ENCODE measurements at regions not wholly inside any gene's neighbourhood (a gene's known extent, or its start where the extent isn't known, plus 50 kb on each side); places are given as distances from the start of the nearest gene placed in this dataset.
"Not testable (repeated sequence)": the region's sequence is repeated elsewhere in the genome, so short reads cannot be mapped to it uniquely, and the experiment has no call there.

DNA sequence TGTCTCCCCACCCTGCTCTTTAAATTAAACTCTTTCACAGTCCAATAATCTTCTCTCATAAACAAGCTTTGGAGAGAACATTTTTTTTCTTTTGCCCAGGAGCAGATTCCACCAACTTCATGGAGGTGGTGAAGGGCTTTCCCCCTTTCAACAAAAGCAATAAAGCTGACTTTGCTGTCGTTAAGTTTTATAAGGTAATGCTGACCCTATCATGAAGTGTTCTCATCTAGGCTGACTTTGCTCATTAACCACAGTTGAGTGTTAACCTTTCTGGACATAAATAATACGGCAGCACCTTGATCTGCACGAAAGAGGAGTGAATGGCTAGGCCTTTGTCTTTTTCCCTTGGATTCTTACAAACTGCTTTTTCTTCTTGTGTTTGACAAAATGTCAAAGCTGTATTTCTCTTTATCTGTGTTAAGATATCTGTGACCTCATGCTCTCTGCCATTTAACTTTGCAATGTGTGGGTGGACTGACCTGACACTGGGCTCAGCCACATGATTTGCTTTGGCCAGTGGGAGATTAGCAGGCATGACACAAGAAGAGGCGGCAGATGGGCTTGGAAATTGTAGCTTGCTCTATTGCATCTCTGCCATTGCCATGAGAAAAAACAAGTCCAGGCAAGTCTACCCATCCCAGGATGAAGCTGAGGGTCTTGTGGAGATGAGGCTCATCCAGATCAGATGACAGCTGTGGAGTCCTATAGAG lies 470.9 kb upstream of the CCDC196 start:
- no peak for DNase-seq (ENCODE audit: low read depth)

DNA sequence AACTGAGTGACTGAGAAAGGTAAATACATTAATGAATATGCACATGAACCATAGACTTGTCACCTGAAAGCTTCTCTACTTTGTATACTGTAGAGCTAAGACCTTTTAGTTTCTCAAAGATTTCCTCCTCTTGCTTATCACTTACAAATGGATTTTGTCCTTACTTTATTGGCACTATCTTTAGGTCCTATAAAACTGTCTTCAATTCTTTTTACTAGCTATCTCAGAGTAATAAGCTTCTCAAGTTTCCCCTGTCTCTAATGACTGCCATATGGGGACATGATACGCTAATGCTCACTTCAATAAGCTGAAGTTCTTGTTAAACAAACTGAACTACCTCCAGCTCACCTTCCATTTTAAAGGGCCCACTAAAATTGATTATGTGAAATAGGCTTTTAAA lies 468.2 kb upstream of the CCDC196 start:
- DNase-seq (ENCODE audit: low read depth), result no peak

DNA sequence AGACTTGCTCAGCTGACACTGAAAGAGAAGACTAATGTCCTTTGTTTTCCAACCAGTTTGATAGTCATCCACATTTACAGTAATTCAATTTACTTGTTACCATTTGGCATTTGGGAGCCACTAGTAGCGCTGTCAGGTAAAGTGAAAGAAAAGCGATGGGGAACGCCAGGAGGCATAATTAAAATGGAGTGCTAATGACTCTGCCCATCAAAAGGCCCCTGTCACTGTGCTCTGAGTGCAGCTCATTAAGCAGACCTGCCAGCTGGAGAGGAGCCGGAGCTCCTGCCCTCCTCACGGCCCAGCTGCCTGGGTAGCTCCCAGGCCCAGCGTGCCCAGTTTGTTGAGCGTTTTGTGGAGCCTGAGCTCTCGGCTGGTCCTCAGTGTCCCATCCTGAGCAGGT lies 463.6 kb upstream of the CCDC196 start:
- DNase-seq (ENCODE audit: low read depth), result no peak

DNA sequence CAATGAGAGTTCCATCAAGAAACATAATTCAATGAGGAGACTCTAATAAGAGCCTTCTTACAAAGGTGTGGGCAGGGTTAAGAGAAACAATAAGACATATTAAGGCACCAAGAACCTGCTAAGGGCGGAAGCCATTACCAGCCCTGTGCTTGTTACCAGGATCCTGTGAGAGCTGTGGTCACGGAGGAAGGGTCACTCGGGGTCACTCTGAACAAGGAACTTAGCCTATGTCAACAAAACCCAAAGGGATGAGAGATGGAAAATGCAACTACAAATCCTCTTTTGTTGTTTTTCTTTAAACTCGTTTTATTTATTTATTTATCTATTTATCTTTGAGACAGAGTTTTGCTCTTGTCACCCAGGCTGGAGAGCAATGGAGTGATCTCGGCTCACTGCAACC lies 460.4 kb upstream of the CCDC196 start:
- DNase-seq (ENCODE audit: low read depth), result no peak

DNA sequence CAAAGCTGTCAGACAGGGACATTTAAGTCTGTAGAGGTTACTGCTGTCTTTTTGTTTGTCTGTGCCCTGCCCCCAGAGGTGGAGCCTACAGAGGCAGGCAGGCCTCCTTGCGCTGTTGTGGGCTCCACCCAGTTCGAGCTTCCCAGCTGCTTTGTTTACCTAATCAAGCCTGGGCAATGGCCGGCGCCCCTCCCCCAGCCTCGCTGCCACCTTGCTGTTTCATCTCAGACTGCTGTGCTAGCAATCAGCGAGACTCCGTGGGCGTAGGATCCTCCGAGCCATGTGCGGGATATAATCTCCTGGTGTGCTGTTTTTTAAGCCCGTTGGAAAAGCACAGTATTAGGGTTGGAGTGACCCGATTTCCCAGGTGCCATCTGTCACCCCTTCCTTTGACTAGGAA lies 454.2 kb upstream of the CCDC196 start:
- not testable (repeated sequence) for DNase-seq (ENCODE audit: low read depth)

DNA sequence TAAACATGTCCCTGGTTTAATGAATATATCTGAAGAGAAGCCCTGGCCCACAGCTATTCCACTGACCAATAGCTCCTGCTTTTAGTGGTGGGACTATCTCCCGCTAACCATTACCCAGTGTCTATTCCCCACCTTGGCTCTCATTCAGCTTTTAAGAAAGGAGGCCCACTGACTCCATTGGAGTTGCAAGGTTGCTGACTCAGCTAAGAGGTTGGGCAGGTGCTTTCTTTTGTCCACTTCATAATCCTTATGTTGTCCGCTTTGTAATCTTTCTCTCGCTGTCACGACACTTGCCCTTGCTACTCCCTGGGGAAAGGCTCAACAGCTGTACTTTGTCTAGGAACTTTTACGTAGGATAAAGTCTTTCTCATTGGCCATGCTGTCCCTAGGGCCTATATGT lies 453.4 kb upstream of the CCDC196 start:
- no peak for DNase-seq (ENCODE audit: low read depth)

DNA sequence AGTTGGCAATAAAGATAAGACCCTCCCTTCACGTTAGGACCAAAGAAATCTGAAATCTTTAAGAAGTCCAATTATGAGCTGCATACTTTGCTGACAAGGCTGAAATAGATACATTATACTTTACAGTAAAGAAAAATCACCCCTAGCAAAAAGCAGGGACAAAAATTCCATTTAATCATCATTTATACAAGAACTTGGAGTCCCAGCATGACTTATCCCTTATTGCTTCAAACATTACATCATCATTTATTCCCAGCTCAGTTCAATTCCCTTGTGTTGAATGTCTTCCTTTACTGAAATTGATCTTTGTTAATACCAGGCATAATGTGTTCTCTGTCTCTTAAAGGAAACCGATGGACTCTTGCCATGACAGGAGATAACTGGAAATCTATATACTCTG lies 449.6 kb upstream of the CCDC196 start:
- DNase-seq (ENCODE audit: low read depth), result no peak

DNA sequence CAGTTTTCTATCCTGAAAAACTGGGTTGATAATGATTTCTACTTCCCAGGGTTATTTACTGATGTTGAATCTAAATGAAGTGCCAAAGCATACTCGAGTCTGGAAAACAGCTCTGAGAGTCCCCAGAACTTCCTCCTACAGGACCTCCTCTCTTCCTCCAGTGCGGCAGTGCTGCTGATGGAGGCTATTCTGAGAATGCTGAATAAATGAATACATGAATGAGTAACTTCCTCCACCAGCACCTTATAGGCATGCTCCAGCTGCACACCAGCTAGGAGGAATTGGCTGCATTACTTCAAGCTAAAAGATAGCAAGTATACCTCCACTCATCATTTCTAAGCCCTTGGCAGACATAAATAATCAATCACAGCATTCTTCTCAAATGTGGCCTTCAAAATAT lies 448.8 kb upstream of the CCDC196 start:
- DNase-seq (ENCODE audit: low read depth), result no peak

DNA sequence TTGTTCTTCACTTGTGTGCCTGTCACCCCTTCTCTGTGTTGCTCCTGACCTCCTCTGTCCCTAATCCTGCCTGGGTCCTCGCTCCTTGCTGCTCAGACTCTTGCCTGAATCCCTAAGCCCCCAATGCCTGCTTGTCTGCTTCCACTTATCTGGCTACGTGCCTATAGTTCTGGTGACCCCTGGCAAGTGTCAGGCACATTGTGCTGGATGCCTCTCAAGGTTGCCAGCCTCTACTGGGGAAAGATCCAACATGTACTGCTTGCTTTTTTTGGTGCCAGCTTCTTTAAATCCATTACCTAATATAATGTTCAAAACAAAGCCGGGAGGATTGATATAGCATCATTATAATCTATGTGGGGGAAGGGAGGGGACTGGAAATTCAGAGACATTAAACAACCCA lies 448.0 kb upstream of the CCDC196 start:
- no peak for DNase-seq (ENCODE audit: low read depth)

DNA sequence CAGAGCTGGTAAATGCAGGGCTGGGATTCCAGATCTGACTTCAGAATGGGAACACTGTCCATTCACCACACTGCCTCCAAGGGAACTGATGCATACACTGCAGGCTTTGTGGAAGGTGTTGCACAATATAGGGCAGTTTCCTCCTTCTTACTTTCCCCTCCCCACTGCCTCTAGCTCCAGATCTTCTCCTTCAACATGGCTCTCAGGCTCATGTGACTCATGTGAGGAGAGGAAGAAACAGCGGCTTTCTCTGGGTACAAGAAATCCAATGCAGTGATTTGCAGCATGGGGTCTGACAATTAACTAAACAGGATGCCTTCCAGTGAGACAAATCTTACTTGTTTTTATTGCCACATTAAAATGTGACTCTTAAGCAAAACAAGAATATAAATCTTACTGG lies 447.6 kb upstream of the CCDC196 start:
- no peak for DNase-seq (ENCODE audit: low read depth)

DNA sequence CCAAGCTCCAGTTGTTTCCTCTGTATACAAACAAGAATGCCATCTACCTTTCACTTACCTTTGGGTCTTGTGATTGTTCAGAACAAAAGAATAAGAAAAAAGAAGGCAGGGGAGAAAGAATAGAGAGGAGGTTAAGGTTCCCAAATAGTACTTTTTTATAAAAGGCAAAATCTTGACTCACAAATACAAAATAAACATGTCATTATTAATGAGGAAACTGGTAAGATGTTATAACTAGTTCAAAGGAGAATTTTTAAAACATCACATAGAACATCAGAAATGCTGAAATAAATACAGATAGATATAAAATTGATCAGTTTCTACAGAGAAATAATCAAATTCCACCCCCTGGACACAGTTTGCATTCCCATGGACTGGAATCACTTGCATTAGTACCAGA lies 446.7 kb upstream of the CCDC196 start:
- no peak for DNase-seq (ENCODE audit: low read depth)

DNA sequence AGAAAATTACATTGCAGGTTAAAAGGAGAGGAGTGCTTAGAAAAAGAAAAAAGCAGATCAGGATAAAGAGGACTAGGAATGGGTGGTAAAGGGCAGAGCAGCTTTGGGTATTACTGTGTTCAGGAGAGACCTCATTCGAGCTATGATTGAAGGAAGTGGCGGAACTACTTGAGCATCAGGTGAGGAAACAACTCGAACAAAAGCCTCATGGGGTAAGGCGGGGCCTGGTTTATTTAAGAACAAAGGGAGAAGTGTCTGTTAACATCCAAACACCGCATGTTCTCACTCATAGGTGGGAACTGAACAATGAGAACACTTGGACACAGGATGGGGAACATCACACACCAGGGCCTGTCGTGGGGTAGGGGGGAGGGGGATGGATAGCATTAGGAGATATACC lies 444.6 kb upstream of the CCDC196 start:
- DNase-seq (ENCODE audit: low read depth), result no peak

DNA sequence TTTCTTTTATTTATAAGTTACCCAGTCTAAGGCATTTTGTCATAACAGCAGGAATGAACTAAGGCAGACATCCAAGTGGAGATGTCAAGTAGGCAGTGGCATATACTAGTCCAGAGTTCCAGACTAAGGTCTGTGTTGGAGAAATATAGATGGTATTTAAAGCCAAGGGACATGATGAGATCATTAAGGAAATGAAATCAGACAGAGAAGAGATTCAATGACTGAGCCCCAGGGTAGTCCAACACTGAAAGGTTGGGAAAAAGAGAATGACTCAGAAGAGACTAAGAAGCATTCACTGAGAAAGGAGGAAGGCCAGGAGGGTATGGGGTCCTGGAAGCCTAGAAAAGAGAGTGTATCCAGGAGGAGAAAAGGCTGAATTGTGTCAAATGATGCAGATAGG lies 442.2 kb upstream of the CCDC196 start:
- no peak for DNase-seq (ENCODE audit: low read depth)

DNA sequence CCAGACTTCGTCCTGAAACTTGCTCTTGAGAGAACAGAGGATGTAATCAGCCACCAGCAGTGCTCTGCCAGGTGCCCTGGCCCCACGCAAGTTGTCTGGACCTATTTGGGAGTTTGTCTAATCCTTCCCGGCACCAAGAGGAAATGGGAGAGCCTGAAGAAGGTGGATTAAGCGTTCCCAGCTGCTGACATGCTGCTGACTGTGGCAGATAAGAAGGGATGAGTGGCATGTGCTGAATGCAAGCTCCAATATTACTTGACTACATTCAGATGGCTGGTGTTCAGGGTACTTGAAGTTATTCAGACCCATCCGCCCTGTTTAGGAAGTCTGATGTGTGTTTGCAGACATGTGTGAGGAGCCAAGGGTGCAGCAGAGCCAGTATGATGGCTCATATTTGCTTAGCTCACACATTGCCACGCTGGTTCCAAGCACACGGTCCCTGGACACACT lies 440.6 kb upstream of the CCDC196 start:
- no peak for DNase-seq (ENCODE audit: low read depth)

DNA sequence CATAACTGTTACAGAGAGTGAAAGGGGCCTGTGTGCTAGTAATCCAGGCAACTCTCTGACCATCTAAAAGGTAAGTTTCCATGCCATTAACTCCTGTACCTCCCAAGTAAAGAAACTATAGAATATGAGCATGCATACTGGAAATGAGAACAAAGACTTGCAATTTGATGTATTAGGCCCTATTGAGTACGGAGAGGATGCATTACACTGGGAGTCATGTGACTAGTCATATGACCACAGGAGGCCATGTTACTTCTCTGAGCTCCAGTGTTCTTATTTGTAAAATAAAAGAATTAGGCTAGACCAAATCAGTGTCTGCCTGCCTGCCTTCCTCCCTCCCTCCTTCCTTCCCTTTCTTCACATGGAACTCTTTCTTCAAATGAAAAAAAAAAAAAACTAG lies 440.1 kb upstream of the CCDC196 start:
- DNase-seq (ENCODE audit: low read depth), result no peak

DNA sequence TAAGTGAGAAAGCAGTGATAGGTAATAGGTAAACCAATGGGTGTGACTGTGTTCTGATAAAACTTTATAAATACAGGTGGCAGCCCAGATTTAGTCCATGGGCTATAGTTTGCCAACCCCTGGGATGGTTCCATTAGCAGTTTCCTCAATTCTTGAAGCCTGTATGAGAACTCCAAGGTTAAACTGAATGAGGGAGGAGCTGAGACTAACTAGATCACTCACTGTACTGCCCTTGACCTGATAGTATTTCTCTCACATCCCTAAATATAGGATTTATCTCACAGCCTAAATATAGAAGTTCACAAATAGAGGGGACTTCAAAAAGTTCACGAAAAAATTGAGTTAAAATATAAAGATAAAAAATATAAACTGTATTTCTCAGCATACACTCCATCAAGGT lies 439.6 kb upstream of the CCDC196 start:
- DNase-seq (ENCODE audit: low read depth), result no peak

DNA sequence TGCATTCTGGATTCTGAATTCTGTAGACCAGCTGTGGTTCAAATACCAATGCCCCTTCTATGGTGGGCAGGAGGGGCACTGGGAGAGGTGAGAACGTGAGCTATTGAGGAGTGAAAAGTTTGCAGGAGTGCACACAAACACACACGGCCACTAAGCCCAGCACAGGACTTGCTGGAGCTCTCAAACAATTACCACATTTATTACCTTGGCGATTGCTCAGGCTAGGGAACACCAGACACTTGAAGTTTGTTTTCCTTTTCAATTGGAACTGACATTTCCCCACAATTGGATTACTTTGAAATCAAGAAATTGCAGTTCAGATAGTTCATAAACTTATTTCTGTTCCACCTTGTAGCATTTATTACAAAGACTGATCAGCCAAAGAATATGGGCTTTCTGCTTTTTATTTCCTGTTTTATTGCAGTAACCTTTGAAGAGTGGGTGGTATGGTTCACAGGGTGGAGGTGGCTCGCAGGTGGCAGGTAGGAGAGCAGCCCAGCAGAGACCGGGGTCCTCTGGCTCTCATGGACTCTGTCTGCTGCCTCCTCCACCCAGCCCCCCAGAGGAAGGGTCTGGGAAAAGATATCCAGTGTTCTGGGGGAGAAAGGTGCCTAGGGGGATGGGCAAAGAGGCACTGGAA lies 429.8 kb upstream of the CCDC196 start:
- DNase-seq (ENCODE audit: low read depth), result no peak

DNA sequence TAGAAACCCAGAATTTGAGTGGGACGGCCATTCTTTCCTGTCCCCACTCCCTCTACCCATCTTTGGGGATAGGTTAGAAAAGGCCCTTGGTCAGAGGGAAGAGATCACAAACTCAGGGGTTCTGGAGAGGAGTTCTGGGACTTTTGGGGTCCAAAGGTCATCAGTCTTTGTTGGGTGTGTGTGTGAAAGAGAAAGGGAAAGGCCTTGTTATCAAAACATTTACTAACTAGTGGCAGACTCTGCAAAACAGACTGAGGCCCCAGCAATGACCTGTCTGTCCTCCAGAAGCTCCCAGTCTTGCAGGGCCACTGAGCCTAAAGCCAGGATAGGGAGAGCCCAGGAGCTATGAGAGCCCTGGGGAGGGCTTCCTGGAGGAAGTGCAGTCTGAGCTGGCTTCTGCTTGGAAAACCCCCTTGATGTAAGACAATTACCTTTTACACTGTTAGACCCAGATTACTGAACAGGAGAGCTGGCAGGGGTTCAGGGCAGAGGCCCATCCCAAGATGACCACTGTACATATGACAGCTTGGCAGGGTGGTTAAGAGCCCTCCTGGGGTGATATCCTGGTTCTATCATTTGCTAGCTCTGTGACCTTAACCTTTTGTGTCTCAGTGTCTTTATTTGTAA lies 429.1 kb upstream of the CCDC196 start:
- no peak for DNase-seq (ENCODE audit: low read depth)

DNA sequence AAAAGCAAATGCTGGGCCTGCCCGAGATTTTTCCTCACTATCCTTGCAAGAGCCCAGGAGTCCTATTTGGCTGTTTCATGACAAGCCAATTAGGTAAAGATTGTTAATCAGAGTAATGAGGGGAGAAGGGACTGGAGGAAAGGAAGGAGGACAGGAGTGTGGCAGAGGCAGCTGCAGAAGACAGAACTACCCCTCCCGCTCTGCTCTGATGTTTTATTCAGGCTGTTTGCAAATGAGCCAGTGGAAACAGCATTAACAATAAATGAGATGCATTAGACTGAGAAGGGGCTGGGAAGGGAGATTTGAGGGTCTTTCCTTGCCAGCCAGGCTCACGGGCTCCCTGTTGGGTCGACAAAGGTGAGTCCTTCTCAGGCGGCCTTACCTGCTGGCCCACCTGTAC lies 421.0 kb upstream of the CCDC196 start:
- no peak for DNase-seq (ENCODE audit: low read depth)

DNA sequence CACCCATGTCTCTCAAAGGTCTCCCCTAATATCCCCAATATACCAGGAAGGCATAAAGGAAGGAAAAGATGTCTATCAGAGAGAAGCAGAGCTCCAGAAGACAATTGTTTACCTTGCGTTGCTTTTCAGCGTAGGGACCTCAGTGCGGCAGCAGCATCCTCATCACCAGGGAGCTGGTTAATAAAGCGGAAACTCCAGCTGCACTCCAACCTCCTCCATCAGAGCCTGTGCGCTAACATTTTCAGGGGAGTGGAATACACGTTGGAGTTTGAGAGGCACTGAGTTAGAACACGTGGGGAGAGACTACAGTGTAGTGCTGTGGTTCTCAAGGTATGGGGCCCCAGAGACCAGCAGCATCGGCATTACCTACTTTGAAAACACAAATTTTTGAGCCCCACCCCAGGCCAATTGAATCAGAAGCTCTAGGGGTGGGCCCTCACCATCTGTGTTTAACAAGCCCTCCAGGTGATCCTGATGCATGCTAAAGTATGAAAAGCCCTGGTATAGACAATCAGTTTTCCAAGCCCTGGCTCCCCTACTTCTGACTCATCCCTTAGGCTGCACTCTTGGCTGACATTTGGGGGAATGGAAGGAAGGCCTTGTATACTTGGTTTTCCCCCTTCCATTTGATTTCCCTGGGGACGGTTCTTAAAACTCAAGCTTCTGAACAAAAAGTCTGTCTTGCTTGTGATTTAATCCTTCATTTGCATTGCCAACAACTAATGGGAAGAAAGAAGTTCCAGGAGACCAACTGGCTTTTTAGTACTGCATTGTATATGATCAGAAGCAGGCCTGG lies 419.0 kb upstream of the CCDC196 start:
- DNase-seq (ENCODE audit: low read depth), result no peak

DNA sequence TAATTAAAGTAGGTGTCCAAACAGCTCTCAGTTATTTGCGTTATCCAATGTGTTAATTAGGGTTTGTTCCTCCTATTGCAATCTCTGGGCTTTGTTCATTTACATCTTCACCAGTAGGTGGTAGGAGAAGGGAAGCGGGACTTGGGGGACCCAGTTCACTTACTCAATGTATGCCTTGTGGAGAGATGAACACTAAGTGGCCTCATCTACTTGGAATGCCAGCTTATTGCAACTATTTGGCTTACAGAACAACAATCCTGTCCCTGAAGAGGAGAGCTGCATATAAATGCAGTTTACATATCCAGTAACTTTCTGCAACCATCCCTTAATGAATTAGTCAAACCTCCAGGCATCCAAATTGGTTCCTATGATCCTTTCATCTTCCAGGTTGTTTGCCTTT lies 417.1 kb upstream of the CCDC196 start:
- DNase-seq (ENCODE audit: low read depth), result no peak

DNA sequence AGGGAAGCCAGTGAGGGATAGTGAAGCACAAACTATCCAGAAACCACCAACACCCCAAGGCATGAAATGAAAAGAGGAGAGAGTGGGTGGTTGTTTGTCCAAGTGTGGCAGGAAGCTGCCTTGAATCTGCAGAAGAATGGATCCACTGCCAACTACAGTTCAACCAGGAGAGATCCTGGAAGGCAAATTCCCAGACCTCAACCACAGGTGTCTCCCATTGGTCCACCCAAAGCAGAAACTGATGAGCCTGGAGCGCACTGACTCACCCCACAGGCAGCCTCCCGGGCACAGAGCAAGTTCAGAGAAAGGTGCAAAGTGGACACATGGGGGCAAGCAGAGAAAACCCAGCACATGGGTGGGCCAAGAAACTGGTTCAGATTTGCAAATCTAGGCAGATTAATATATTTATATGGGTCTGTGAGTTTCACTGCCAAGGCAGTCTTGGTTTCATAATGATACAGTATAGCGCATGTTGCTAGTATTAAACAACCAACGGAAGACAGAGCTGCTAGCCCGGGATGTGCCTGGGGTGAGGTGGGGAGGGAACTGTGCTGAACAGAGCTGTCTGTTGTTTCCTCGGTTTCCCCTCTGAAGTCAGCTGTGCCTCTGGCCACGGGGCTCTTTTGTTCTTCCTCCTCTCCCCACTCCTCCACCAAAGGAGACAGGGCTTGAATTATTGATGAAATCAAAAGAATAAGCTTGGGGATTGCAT lies 416.2 kb upstream of the CCDC196 start:
- DNase-seq (ENCODE audit: low read depth), result no peak
